IMR-90 (cell line): ENCODE measurements at regions not wholly inside any gene's neighbourhood (a gene's known extent, or its start where the extent isn't known, plus 50 kb on each side); places are given as distances from the start of the nearest gene placed in this dataset.

Experiments used
- CEBPB ChIP-seq: IDR thresholded peaks from 2 replicates; pipeline ENCODE4 v1.6.1; 2012; ENCODE audit warnings: low read depth, low read length, improper control_type of control experiment
- CTCF ChIP-seq: conservative IDR thresholded peaks from 2 replicates; pipeline ENCODE4 v1.5.1; 2012; ENCODE audit warnings: mild to moderate bottlenecking, low read depth, low read length, improper control_type of control experiment
- POLR2A ChIP-seq: IDR thresholded peaks from 2 replicates; pipeline ENCODE4 v1.6.1; 2012; ENCODE audit warnings: mild to moderate bottlenecking, low read depth, low read length

- TF ChIP-seq POLR2A (no peak), CEBPB (no peak), CTCF (no peak)
Observed at GRCh38 chr2:212677466-212677865, 138.9 kb upstream of the ERBB4 start.
